H9 (cell line): ENCODE measurements at regions not wholly inside any gene's neighbourhood (a gene's known extent, or its start where the extent isn't known, plus 50 kb on each side); places are given as distances from the start of the nearest gene placed in this dataset.

Source experiments
- DNase-seq: peaks from one replicate; pipeline ENCODE4 v3.0.0-alpha.2; 2017
- H2AFZ ChIP-seq: one replicate; pipeline ENCODE4 v1.6.1; 2013; ENCODE audit warnings: mild to moderate bottlenecking, low read length, control low read depth, moderate library complexity
- H2AK5ac ChIP-seq: 2 replicates; pipeline ENCODE4 v1.6.1; 2013; ENCODE audit warnings: low read length, control low read depth, mixed read lengths; ENCODE audit not compliant: insufficient read length
- H2BK120ac ChIP-seq: one replicate; pipeline ENCODE4 v1.6.1; 2013; ENCODE audit warnings: low read depth, mild to moderate bottlenecking, low read length, control low read depth, inconsistent platforms; ENCODE audit not compliant: poor library complexity, severe bottlenecking
- H2BK12ac ChIP-seq: 2 replicates; pipeline ENCODE4 v1.6.1; 2013; ENCODE audit warnings: low read length, control low read depth, mixed read lengths, low read depth; ENCODE audit not compliant: insufficient read length
- H2BK15ac ChIP-seq: 2 replicates; pipeline ENCODE4 v1.6.1; 2013; ENCODE audit warnings: low read depth, low read length, control low read depth
- H2BK20ac ChIP-seq: one replicate; pipeline ENCODE4 v1.6.1; 2013; ENCODE audit warnings: low read depth, mild to moderate bottlenecking, low read length, control low read depth, inconsistent platforms; ENCODE audit not compliant: poor library complexity, severe bottlenecking
- H2BK5ac ChIP-seq: 2 replicates; pipeline ENCODE4 v1.6.1; 2013; ENCODE audit warnings: low read length, control low read depth, mixed read lengths; ENCODE audit not compliant: insufficient read length
- H3K14ac ChIP-seq: 2 replicates; pipeline ENCODE4 v1.6.1; 2013; ENCODE audit warnings: low read length, control low read depth; ENCODE audit not compliant: insufficient read depth
- H3K18ac ChIP-seq: 2 replicates; pipeline ENCODE4 v1.6.1; 2013; ENCODE audit warnings: low read depth, mild to moderate bottlenecking, mixed read lengths, low read length, control low read depth; ENCODE audit not compliant: insufficient read length
- H3K23ac ChIP-seq: 2 replicates; pipeline ENCODE4 v1.6.1; 2013; ENCODE audit warnings: low read length, control low read depth, mixed read lengths, low read depth; ENCODE audit not compliant: insufficient read length
- H3K23me2 ChIP-seq: 2 replicates; pipeline ENCODE4 v1.6.1; 2013; ENCODE audit warnings: low read depth, mild to moderate bottlenecking, mixed read lengths, low read length, control low read depth; ENCODE audit not compliant: insufficient read length, poor library complexity, severe bottlenecking
- H3K27ac ChIP-seq: 2 replicates; pipeline ENCODE4 v1.5.1; 2013; ENCODE audit warnings: low read length, control low read depth, mixed read lengths, low read depth; ENCODE audit not compliant: insufficient read length
- H3K27me3 ChIP-seq: 2 replicates; pipeline ENCODE4 v1.6.1; 2013; ENCODE audit warnings: low read length, control low read depth, inconsistent platforms; ENCODE audit not compliant: insufficient read depth
- H3K4ac ChIP-seq: 2 replicates; pipeline ENCODE4 v1.6.1; 2013; ENCODE audit warnings: low read depth, mild to moderate bottlenecking, control low read depth, inconsistent platforms, low read length, moderate library complexity
- H3K4me1 ChIP-seq: 2 replicates; pipeline ENCODE4 v1.6.1; 2013; ENCODE audit warnings: low read length, control low read depth, inconsistent platforms; ENCODE audit not compliant: insufficient read depth
- H3K4me2 ChIP-seq: 2 replicates; pipeline ENCODE4 v1.6.1; 2013; ENCODE audit warnings: low read length, control low read depth, mixed read lengths; ENCODE audit not compliant: insufficient read length, insufficient read depth
- H3K56ac ChIP-seq: 2 replicates; pipeline ENCODE4 v1.6.1; 2013; ENCODE audit warnings: low read depth, mild to moderate bottlenecking, mixed read lengths, low read length, control low read depth; ENCODE audit not compliant: insufficient read length
- H3K79me1 ChIP-seq: 2 replicates; pipeline ENCODE4 v1.6.1; 2013; ENCODE audit warnings: low read depth, mild to moderate bottlenecking, moderate library complexity, low read length, control low read depth, inconsistent platforms; ENCODE audit not compliant: insufficient read depth, poor library complexity, severe bottlenecking
- H3K79me2 ChIP-seq: 2 replicates; pipeline ENCODE4 v1.6.1; 2013; ENCODE audit warnings: low read length, control low read depth, inconsistent platforms; ENCODE audit not compliant: insufficient read depth
- H3K9ac ChIP-seq: 2 replicates; pipeline ENCODE4 v1.6.1; 2013; ENCODE audit warnings: low read length, control low read depth, mixed read lengths; ENCODE audit not compliant: insufficient read length; ENCODE audit errors: extremely low read depth
- H3K9me3 ChIP-seq: one replicate; pipeline ENCODE4 v1.6.1; 2013; ENCODE audit warnings: low read depth, low read length, inconsistent platforms; ENCODE audit not compliant: control insufficient read depth
- H3T11ph ChIP-seq: one replicate; pipeline ENCODE4 v1.6.1; 2013; ENCODE audit warnings: mild to moderate bottlenecking, low read length, control low read depth, inconsistent platforms
- H4K20me1 ChIP-seq: one replicate; pipeline ENCODE4 v1.6.1; 2013; ENCODE audit not compliant: control insufficient read depth, insufficient read length, insufficient read depth
- H4K5ac ChIP-seq: 2 replicates; pipeline ENCODE4 v1.6.1; 2013; ENCODE audit warnings: low read depth, mild to moderate bottlenecking, mixed read lengths, low read length, control low read depth; ENCODE audit not compliant: insufficient read length
- H4K8ac ChIP-seq: replicated peaks from 2 replicates; pipeline ENCODE4 v1.6.1; 2013; ENCODE audit warnings: low read length, control low read depth, mixed read lengths, low read depth; ENCODE audit not compliant: insufficient read length
- H4K91ac ChIP-seq: 2 replicates; pipeline ENCODE4 v1.6.1; 2013; ENCODE audit warnings: low read depth, mild to moderate bottlenecking, moderate library complexity, mixed read lengths, low read length, control low read depth; ENCODE audit not compliant: insufficient read length
- H3K27ac Mint-ChIP-seq, 3 experiments: 2 replicates in 2 of 3; 3 replicates in 1 of 3; pipeline ENCODE4 v1.8.0; 2020 to 2021; ENCODE audit warnings: mixed read lengths in 3 of 3, mild to moderate bottlenecking in 1 of 3, moderate library complexity in 1 of 3
- H3K27me3 Mint-ChIP-seq: 2 replicates; pipeline ENCODE4 v1.8.0; 2021; ENCODE audit warnings: low read depth, mild to moderate bottlenecking, moderate library complexity, mixed read lengths
- H3K36me3 Mint-ChIP-seq, 3 experiments: 2 replicates in 2 of 3; 3 replicates in 1 of 3; pipeline ENCODE4 v1.8.0; 2020 to 2021; ENCODE audit warnings: low read depth in 3 of 3, mixed read lengths in 3 of 3; ENCODE audit not compliant: insufficient read depth in 1 of 3
- H3K4me1 Mint-ChIP-seq, 2 experiments: 2 replicates each; pipeline ENCODE4 v1.8.0; 2020; ENCODE audit warnings: mixed read lengths in 2 of 2
- H3K4me3 Mint-ChIP-seq, 2 experiments: 2 replicates in 1 of 2; 3 replicates in 1 of 2; pipeline ENCODE4 v1.8.0; 2020 to 2021; ENCODE audit warnings: mild to moderate bottlenecking in 2 of 2, mixed read lengths in 2 of 2, moderate library complexity in 1 of 2
- H3K9me3 Mint-ChIP-seq, 2 experiments: 2 replicates in 1 of 2; 3 replicates in 1 of 2; pipeline ENCODE4 v1.8.0; 2020; ENCODE audit warnings: mild to moderate bottlenecking in 2 of 2, mixed read lengths in 2 of 2, moderate library complexity in 1 of 2
- CTCF ChIP-seq: fragments of 200-600 bp; sonication (generic); conservative IDR thresholded peaks from 3 replicates; pipeline ENCODE4 v1.8.0; 2021; ENCODE audit warnings: antibody characterized with exemption, mild to moderate bottlenecking

- no peak overlapping the region for H3K4me3 Mint-ChIP-seq
- H3K56ac ChIP-seq = no peak overlapping the region
- peaks cover 0 to 5% (median 0%) of the 10 kb centered on the region in 3 experiments; a peak in 1 of 7 replicates for H3K36me3 Mint-ChIP-seq
- H3K9me3 Mint-ChIP-seq = peaks cover 0 to 3% of the 10 kb centered on the region in 2 experiments; a peak in 1 of 5 replicates
- no peak overlapping the region for H3K9ac ChIP-seq
- no peaks in the 10 kb centered on the region for H3K4me1 ChIP-seq
- H3K79me2 ChIP-seq = no peaks in the 10 kb centered on the region
- H3K27ac Mint-ChIP-seq = no peak overlapping the region
- H4K91ac ChIP-seq = no peak overlapping the region
- H3K14ac ChIP-seq = no peak overlapping the region
- H2BK5ac ChIP-seq = no peak overlapping the region
- H3K4me2 ChIP-seq = no peak overlapping the region
- no peaks in the 10 kb centered on the region for H3K79me1 ChIP-seq
- no peak overlapping the region for H3K27ac ChIP-seq
- no peaks in the 10 kb centered on the region for H3K27me3 Mint-ChIP-seq
- H3T11ph ChIP-seq = no peak overlapping the region
- H3K4ac ChIP-seq = no peak overlapping the region
- no peak overlapping the region for H2AFZ ChIP-seq
- H2BK12ac ChIP-seq = no peak overlapping the region
- H2AK5ac ChIP-seq = no peak overlapping the region
- H3K23me2 ChIP-seq = no peaks in the 10 kb centered on the region
- no peak for TF ChIP-seq CTCF
- no peaks in the 10 kb centered on the region for H3K9me3 ChIP-seq
- H2BK20ac ChIP-seq = no peak overlapping the region
- no peak overlapping the region for H2BK120ac ChIP-seq
- H3K4me1 Mint-ChIP-seq = no peaks in the 10 kb centered on the region
- no peak overlapping the region for H2BK15ac ChIP-seq
- DNase-seq = no peak
- H4K8ac ChIP-seq = no peak overlapping the region
- H3K23ac ChIP-seq = no peak overlapping the region
- H3K27me3 ChIP-seq = no peaks in the 10 kb centered on the region
- no peak overlapping the region for H3K18ac ChIP-seq
- H4K20me1 ChIP-seq = no peaks in the 10 kb centered on the region
- no peak overlapping the region for H4K5ac ChIP-seq
Measured at GRCh38 chr5:86831128-86831527, 213.4 kb downstream of the COX7C start.
